ENCODE measurements at regions not wholly inside any gene's neighbourhood (a gene's known extent, or its start where the extent isn't known, plus 50 kb on each side); places are given as distances from the start of the nearest gene placed in this dataset.

DNA sequence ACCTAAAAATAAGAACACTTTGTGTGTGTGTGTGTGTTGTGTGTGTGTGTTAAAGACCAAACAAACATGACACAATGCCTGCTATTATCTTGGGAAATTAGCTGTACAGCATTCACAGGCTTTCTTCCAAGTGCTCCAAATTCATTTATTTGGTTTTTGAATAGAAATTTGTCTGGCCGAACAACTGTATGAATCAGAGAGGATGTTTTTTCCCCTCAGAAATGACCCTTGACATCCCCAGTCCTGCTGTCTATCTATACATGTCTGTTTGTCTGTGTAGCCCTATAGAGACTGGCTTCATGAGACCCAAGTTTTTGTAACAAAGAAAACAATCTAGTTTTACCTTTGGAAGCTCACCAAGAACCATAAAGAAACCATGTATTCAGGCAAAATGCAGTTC, 549.8 kb downstream of the NSUN3 start:
- TF ChIP-seq, protein P1, sequence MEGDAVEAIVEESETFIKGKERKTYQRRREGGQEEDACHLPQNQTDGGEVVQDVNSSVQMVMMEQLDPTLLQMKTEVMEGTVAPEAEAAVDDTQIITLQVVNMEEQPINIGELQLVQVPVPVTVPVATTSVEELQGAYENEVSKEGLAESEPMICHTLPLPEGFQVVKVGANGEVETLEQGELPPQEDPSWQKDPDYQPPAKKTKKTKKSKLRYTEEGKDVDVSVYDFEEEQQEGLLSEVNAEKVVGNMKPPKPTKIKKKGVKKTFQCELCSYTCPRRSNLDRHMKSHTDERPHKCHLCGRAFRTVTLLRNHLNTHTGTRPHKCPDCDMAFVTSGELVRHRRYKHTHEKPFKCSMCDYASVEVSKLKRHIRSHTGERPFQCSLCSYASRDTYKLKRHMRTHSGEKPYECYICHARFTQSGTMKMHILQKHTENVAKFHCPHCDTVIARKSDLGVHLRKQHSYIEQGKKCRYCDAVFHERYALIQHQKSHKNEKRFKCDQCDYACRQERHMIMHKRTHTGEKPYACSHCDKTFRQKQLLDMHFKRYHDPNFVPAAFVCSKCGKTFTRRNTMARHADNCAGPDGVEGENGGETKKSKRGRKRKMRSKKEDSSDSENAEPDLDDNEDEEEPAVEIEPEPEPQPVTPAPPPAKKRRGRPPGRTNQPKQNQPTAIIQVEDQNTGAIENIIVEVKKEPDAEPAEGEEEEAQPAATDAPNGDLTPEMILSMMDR (IDR thresholded peaks at IDR 0.05): no peak
- TF ChIP-seq POLR2A (IDR thresholded peaks at IDR 0.05): no peak
